BJ (cell line): ENCODE measurements at regions not wholly inside any gene's neighbourhood (a gene's known extent, or its start where the extent isn't known, plus 50 kb on each side); places are given as distances from the start of the nearest gene placed in this dataset. TPM values are rescaled to one million over a fixed set of nuclear protein-coding genes. Genes with fewer than 3 reads are reported as not detected.

Source experiments
- CTCF ChIA-PET: fragments of 350-600 bp; formaldehyde crosslinking; extraction: SDS; loops from one replicate; lab custom pipeline; 2021; ENCODE audit warnings: antibody characterized with exemption, inconsistent platforms; lab: Yijun Ruan, JAX
- POLR2A ChIA-PET: fragments of 300-600 bp; sonication (Branson Sonifier 250); formaldehyde crosslinking; extraction: SDS; loops from one replicate; lab custom pipeline; 2021; ENCODE audit warnings: antibody characterized with exemption; lab: Charles Lee
- DNase-seq: peaks from one replicate; pipeline ENCODE4 v3.0.0-alpha.2; 2011; ENCODE audit warnings: low read depth
- H3K27me3 ChIP-seq: 2 replicates; pipeline ENCODE4 v1.6.0; 2011; ENCODE audit warnings: low read length; ENCODE audit not compliant: control insufficient read depth, insufficient read depth
- H3K36me3 ChIP-seq: 2 replicates; pipeline ENCODE4 v1.5.1; 2011; ENCODE audit warnings: low read length; ENCODE audit not compliant: control insufficient read depth, insufficient read depth
- H3K4me3 ChIP-seq: 2 replicates; pipeline ENCODE4 v1.5.1; 2011; ENCODE audit warnings: low read depth, mild to moderate bottlenecking, control low read depth, low read length
- small RNA-seq: library from RNA; depleted of rRNA; stranded (forward); fragments of <200 nt; gene quantifications from one replicate; pipeline ENCODE3, GENCODE V24; 2012; ENCODE audit warnings: low replicate concordance, low read depth; ENCODE audit not compliant: insufficient read length
- TF ChIP-seq, protein P1 (sequence below): IDR thresholded peaks from 2 replicates; pipeline ENCODE4 v1.5.1; 2011; ENCODE audit warnings: low read depth, mild to moderate bottlenecking, control low read depth, inconsistent platforms, low read length, moderate library complexity; ENCODE audit not compliant: insufficient read depth

DNA sequence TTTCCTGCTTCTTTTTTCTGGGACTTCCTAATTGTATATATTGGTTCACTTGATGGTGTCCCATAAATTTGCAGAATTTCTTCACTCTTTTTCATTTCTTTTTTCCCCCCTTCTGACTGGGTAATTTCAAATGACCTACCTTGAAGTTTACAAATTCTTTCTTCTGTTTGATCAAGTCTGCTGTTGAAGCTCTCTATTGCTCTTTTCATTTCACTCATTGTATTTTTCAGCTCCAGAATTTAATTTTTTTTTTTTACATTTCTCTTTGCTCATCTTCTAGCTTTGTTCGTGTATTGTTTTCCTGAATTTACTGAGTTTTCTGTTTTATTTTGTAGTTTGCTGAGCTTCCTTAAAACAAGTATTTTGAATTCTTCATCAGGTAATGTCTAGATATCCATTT, 61.7 kb upstream of the SRD5A3 start:
- ChIA-PET POLR2A (no interaction called here), CTCF (interaction anchor here (1.0 kb wide), 1 partner anchor 7 kb away, joined by 3 read pairs; no protein-coding TSS in a partner anchor)
- TF ChIP-seq, protein P1, sequence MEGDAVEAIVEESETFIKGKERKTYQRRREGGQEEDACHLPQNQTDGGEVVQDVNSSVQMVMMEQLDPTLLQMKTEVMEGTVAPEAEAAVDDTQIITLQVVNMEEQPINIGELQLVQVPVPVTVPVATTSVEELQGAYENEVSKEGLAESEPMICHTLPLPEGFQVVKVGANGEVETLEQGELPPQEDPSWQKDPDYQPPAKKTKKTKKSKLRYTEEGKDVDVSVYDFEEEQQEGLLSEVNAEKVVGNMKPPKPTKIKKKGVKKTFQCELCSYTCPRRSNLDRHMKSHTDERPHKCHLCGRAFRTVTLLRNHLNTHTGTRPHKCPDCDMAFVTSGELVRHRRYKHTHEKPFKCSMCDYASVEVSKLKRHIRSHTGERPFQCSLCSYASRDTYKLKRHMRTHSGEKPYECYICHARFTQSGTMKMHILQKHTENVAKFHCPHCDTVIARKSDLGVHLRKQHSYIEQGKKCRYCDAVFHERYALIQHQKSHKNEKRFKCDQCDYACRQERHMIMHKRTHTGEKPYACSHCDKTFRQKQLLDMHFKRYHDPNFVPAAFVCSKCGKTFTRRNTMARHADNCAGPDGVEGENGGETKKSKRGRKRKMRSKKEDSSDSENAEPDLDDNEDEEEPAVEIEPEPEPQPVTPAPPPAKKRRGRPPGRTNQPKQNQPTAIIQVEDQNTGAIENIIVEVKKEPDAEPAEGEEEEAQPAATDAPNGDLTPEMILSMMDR: no peak
- no peaks in the 10 kb centered on the region for H3K27me3 ChIP-seq
- no peak overlapping the region for H3K4me3 ChIP-seq
- no peak for DNase-seq
- no peaks in the 10 kb centered on the region for H3K36me3 ChIP-seq

DNA sequence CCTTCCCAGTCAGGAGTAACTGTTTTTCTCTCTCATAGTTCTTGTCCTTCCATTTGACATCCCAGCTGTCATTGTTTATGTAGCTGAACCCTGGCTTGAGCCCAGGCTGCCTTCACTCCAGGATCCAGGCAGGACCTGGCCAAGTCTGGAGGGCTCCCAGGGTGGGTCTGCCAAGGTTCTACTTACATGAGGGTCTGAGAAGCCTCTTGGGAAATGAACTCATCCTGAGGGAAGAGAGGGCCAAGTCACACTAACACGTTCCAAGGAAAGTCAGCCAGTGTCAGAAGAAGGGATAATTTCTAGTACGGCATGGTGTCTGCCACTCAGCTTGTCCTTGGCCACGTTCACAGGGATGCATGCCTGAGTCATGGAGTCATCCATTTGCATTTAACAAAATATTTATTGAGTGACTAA, 54.8 kb upstream of the SRD5A3 start:
- Histone ChIP-seq H3K4me3 (no peak overlapping the region), H3K36me3 (no peaks in the 10 kb centered on the region), H3K27me3 (no peaks in the 10 kb centered on the region; the same call in 1 of the 2 replicates)
- TF ChIP-seq, protein P1: no peak
- ChIA-PET POLR2A (no interaction called here), CTCF (interaction anchor here (1.0 kb wide), 1 partner anchor 7 kb away, joined by 3 read pairs; no protein-coding TSS in a partner anchor)
- no peak for DNase-seq

GRCh38 chr4:55296096-55296495, 49.9 kb upstream of the SRD5A3 start:
- H3K27me3 ChIP-seq: no peaks in the 10 kb centered on the region
- ChIA-PET POLR2A (no interaction called here), CTCF (interaction anchor here (1.7 kb wide), 1 partner anchor 25 kb away, joined by 5 read pairs; no protein-coding TSS in a partner anchor)
- no peak overlapping the region for H3K4me3 ChIP-seq
- TF ChIP-seq, protein P1: no peak
- no peaks in the 10 kb centered on the region for H3K36me3 ChIP-seq
- no peak for DNase-seq

Small RNA genes lying in the stretch of these regions (small RNA-seq; reads per million reads assigned to genes)
- gene RN7SL822P (not detected), gene RNU6-746P (not detected)
